ENCODE measurements at regions not wholly inside any gene's neighbourhood (a gene's known extent, or its start where the extent isn't known, plus 50 kb on each side); places are given as distances from the start of the nearest gene placed in this dataset.

DNA sequence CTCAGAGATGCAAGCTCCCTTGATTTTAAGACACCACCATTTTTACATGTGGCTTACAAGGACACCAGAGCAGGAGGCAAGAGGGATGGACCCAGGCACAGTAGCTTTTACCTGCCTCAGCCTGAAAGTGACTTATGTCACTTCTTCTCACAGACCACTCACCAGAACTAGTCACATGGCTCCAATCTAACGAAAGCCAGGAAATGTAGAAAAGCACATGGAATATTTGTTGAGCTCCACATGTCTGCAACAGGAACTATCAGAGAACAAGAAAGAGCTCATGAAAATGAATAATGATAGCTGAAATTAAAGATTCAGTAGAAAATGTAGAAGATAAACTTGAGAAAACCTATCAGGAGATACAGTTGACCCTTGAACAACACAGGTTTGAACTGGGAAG is 69.4 kb downstream of the ZNF648 start (continued):
- TF ChIP-seq SMAD4 (CRISPR knock-in tag; IDR thresholded peaks at IDR 0.05) (no peak), ZNF219 (CRISPR knock-in tag; IDR thresholded peaks at IDR 0.05; ENCODE audit: borderline replicate concordance) (no peak), ZNF416 (CRISPR knock-in tag; IDR thresholded peaks at IDR 0.05) (no peak), ETV6 (CRISPR knock-in tag; IDR thresholded peaks at IDR 0.05) (no peak), CBFB (CRISPR knock-in tag; IDR thresholded peaks at IDR 0.05; ENCODE audit: low read depth) (no peak), ZNF317 (CRISPR knock-in tag; IDR thresholded peaks at IDR 0.05; ENCODE audit: borderline replicate concordance, low read depth) (no peak)
- TF ChIP-seq, protein P1, sequence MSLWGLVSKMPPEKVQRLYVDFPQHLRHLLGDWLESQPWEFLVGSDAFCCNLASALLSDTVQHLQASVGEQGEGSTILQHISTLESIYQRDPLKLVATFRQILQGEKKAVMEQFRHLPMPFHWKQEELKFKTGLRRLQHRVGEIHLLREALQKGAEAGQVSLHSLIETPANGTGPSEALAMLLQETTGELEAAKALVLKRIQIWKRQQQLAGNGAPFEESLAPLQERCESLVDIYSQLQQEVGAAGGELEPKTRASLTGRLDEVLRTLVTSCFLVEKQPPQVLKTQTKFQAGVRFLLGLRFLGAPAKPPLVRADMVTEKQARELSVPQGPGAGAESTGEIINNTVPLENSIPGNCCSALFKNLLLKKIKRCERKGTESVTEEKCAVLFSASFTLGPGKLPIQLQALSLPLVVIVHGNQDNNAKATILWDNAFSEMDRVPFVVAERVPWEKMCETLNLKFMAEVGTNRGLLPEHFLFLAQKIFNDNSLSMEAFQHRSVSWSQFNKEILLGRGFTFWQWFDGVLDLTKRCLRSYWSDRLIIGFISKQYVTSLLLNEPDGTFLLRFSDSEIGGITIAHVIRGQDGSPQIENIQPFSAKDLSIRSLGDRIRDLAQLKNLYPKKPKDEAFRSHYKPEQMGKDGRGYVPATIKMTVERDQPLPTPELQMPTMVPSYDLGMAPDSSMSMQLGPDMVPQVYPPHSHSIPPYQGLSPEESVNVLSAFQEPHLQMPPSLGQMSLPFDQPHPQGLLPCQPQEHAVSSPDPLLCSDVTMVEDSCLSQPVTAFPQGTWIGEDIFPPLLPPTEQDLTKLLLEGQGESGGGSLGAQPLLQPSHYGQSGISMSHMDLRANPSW (CRISPR knock-in tag; conservative IDR thresholded peaks at IDR 0.05; ENCODE audit: low read depth) = no peak
- TF ChIP-seq, protein P2, sequence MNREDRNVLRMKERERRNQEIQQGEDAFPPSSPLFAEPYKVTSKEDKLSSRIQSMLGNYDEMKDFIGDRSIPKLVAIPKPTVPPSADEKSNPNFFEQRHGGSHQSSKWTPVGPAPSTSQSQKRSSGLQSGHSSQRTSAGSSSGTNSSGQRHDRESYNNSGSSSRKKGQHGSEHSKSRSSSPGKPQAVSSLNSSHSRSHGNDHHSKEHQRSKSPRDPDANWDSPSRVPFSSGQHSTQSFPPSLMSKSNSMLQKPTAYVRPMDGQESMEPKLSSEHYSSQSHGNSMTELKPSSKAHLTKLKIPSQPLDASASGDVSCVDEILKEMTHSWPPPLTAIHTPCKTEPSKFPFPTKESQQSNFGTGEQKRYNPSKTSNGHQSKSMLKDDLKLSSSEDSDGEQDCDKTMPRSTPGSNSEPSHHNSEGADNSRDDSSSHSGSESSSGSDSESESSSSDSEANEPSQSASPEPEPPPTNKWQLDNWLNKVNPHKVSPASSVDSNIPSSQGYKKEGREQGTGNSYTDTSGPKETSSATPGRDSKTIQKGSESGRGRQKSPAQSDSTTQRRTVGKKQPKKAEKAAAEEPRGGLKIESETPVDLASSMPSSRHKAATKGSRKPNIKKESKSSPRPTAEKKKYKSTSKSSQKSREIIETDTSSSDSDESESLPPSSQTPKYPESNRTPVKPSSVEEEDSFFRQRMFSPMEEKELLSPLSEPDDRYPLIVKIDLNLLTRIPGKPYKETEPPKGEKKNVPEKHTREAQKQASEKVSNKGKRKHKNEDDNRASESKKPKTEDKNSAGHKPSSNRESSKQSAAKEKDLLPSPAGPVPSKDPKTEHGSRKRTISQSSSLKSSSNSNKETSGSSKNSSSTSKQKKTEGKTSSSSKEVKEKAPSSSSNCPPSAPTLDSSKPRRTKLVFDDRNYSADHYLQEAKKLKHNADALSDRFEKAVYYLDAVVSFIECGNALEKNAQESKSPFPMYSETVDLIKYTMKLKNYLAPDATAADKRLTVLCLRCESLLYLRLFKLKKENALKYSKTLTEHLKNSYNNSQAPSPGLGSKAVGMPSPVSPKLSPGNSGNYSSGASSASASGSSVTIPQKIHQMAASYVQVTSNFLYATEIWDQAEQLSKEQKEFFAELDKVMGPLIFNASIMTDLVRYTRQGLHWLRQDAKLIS (CRISPR knock-in tag; IDR thresholded peaks at IDR 0.05; ENCODE audit: borderline replicate concordance) = no peak

DNA sequence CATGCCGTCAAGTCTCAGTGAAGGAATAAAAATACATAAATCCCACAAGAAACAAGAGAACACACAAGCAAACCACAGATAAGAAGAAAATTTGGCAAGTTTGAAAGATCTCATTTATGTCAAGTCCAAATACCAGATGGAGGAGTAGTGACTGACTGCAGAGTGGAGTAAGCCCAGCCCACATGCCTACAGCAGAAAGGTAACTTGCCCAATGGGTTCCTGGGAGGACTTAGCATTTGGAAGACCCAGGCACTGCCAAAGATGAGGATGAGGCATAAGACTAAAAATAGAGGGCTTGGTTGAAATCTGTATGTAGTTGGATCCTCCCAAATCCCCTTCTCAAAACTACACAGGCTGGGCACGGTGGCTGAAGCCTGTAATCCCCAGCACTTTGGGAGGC is 70.8 kb downstream of the ZNF648 start:
- ChIA-PET CTCF (no interaction called here), POLR2A (no interaction called here)
- no peaks in the 10 kb centered on the region for H3K27me3 Mint-ChIP-seq (ENCODE audit: low read depth)
- ATAC-seq = no peak
- peaks cover 24% of the 10 kb centered on the region for H3K4me1 Mint-ChIP-seq
- DNase-seq (ENCODE audit: low spot score) = no peak
- H3K4me3 Mint-ChIP-seq = no peak overlapping the region
- H3K27ac Mint-ChIP-seq = no peak overlapping the region
- no peaks in the 10 kb centered on the region for H3K9me3 Mint-ChIP-seq
- H3K36me3 Mint-ChIP-seq = no peaks in the 10 kb centered on the region
- TF ChIP-seq, protein P3, sequence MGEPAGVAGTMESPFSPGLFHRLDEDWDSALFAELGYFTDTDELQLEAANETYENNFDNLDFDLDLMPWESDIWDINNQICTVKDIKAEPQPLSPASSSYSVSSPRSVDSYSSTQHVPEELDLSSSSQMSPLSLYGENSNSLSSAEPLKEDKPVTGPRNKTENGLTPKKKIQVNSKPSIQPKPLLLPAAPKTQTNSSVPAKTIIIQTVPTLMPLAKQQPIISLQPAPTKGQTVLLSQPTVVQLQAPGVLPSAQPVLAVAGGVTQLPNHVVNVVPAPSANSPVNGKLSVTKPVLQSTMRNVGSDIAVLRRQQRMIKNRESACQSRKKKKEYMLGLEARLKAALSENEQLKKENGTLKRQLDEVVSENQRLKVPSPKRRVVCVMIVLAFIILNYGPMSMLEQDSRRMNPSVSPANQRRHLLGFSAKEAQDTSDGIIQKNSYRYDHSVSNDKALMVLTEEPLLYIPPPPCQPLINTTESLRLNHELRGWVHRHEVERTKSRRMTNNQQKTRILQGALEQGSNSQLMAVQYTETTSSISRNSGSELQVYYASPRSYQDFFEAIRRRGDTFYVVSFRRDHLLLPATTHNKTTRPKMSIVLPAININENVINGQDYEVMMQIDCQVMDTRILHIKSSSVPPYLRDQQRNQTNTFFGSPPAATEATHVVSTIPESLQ (CRISPR knock-in tag; IDR thresholded peaks at IDR 0.05) = no peak
- TF ChIP-seq ZNF423 (CRISPR knock-in tag; IDR thresholded peaks at IDR 0.05) = no peak
- no peak for TF ChIP-seq TEAD1 (CRISPR knock-in tag; IDR thresholded peaks at IDR 0.05)
- TF ChIP-seq, protein P4, sequence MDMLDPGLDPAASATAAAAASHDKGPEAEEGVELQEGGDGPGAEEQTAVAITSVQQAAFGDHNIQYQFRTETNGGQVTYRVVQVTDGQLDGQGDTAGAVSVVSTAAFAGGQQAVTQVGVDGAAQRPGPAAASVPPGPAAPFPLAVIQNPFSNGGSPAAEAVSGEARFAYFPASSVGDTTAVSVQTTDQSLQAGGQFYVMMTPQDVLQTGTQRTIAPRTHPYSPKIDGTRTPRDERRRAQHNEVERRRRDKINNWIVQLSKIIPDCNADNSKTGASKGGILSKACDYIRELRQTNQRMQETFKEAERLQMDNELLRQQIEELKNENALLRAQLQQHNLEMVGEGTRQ (CRISPR knock-in tag; IDR thresholded peaks at IDR 0.05) = no peak
- TF ChIP-seq, protein P5, sequence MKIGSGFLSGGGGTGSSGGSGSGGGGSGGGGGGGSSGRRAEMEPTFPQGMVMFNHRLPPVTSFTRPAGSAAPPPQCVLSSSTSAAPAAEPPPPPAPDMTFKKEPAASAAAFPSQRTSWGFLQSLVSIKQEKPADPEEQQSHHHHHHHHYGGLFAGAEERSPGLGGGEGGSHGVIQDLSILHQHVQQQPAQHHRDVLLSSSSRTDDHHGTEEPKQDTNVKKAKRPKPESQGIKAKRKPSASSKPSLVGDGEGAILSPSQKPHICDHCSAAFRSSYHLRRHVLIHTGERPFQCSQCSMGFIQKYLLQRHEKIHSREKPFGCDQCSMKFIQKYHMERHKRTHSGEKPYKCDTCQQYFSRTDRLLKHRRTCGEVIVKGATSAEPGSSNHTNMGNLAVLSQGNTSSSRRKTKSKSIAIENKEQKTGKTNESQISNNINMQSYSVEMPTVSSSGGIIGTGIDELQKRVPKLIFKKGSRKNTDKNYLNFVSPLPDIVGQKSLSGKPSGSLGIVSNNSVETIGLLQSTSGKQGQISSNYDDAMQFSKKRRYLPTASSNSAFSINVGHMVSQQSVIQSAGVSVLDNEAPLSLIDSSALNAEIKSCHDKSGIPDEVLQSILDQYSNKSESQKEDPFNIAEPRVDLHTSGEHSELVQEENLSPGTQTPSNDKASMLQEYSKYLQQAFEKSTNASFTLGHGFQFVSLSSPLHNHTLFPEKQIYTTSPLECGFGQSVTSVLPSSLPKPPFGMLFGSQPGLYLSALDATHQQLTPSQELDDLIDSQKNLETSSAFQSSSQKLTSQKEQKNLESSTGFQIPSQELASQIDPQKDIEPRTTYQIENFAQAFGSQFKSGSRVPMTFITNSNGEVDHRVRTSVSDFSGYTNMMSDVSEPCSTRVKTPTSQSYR (CRISPR knock-in tag; IDR thresholded peaks at IDR 0.05) = no peak
- TF ChIP-seq JAZF1 (CRISPR knock-in tag; IDR thresholded peaks at IDR 0.05) = no peak
- TF ChIP-seq, protein P6, sequence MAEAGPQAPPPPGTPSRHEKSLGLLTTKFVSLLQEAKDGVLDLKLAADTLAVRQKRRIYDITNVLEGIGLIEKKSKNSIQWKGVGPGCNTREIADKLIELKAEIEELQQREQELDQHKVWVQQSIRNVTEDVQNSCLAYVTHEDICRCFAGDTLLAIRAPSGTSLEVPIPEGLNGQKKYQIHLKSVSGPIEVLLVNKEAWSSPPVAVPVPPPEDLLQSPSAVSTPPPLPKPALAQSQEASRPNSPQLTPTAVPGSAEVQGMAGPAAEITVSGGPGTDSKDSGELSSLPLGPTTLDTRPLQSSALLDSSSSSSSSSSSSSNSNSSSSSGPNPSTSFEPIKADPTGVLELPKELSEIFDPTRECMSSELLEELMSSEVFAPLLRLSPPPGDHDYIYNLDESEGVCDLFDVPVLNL (CRISPR knock-in tag; IDR thresholded peaks at IDR 0.05; ENCODE audit: borderline replicate concordance, low read depth) = no peak
- TF ChIP-seq RORB (CRISPR knock-in tag; IDR thresholded peaks at IDR 0.05) = no peak
- no peak for TF ChIP-seq ESRRA (CRISPR knock-in tag; IDR thresholded peaks at IDR 0.05; ENCODE audit: borderline replicate concordance)
- TF ChIP-seq CREM (CRISPR knock-in tag; IDR thresholded peaks at IDR 0.05) = no peak
- TF ChIP-seq ZNF232 (CRISPR knock-in tag; IDR thresholded peaks at IDR 0.05) = no peak
- TF ChIP-seq ATF1 (CRISPR knock-in tag; IDR thresholded peaks at IDR 0.05) = no peak
- TF ChIP-seq EMX1 (CRISPR knock-in tag; IDR thresholded peaks at IDR 0.05) = no peak
- TF ChIP-seq IRF2 (CRISPR knock-in tag; IDR thresholded peaks at IDR 0.05; ENCODE audit: borderline replicate concordance, low read depth) = no peak

Measured in WTC11 (cell line).